HG03280 (cell line): ENCODE measurements at regions not wholly inside any gene's neighbourhood (a gene's known extent, or its start where the extent isn't known, plus 50 kb on each side); places are given as distances from the start of the nearest gene placed in this dataset.

Experiments
- ATAC-seq: cut with Tn5 transposase; IDR thresholded peaks from one replicate; pipeline ENCODE4 v1.9.1; 2021; ENCODE audit warnings: mild to moderate bottlenecking, moderate library complexity; ENCODE audit not compliant: unreplicated experiment

DNA sequence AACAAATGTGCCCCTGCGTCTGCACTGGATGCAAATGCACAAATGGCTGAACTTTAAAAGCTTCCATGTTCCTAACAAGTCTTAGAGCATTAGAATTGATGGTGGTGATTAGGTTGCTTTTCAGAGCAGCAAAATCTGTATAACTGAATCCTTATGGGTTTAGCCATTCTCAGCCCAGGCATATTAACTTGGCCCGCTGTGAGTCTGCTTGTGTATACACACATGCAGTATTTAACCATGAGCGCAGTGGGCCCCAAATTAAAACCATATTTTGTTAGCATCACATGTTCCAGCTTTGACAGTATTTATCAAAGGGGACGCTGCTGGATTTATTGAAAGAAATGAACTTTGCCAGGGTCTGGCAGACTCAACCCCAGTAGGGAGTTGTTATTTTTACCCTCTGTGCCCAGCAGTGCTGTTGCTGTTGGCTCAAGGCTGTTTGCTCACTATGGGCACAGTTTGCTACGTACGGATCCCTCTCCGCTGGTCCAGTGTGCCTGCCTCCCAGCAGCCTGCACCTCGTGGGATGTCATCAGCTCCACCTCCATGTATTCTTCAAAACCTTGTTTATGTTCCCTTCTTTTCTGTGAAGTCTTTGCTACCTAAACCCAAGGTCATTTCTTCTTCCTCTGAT lies 144.7 kb downstream of the QRSL1 start:
- ATAC-seq = no peak

DNA sequence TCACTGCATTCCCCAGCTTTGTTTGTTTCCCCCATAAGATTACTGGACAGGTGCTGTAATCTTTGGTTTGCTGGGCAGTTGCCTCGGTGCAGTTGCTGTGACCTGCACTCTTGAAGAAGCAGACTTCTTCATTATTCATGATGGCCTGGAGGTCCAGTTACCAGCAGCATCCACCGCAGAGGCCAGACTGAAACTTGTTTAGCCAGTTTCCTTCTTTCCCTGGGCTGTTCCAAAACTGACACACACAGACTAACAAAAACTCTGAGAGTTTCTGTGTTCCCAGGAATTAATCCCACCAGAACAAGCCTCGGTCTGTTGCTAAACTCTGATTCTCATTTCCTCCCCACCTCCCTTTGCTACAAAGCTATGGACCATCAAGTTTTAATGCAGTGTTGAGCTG lies 144.1 kb downstream of the QRSL1 start:
- no peak for ATAC-seq

GRCh38 chr6:106772270-106773142 lies 143.1 kb downstream of the QRSL1 start:
- no peak for ATAC-seq

DNA sequence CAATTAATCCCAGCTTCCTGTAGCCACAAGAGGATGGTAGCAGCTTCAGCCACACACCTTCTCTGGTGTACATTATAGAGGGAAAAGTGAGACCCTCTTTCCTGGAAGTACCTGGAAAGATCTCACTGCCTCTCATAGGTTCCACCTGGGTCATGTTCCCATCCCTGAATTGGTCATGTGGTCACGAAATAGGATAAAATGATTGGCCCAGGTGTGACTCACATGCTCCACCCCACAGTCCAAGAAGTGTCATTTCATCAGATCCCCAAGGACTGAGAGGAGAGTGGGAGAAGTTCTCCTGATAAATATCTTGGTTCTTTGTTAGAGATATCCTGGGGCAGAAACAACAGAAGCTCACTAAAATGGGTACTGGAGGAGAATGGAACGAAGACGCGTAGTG lies 142.4 kb downstream of the QRSL1 start:
- ATAC-seq = no peak

DNA sequence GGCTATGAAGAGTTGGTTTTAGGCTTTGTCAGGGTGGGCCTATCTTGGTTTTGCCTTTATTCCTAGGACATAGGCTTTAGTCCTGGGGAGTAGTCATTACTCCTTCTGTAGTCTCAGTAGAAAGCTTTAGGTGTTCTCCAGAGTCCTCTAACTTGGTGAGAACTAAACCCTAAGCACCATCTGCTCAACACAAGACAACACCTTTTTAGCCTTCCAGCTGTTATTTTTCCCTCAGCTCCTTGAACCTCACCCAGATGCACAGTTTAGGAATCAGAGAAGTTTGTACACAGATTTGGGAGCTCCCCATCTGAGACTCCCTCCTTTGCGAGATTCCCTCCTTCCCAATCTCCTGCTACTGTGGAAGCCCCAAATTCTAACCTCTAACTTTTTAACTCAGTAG lies 141.3 kb downstream of the QRSL1 start:
- ATAC-seq = no peak

- no peak for ATAC-seq
Observed at GRCh38 chr6:106770081-106770480, 140.7 kb downstream of the QRSL1 start.

GRCh38 chr6:106767271-106767670 lies 137.9 kb downstream of the QRSL1 start:
- ATAC-seq = no peak

GRCh38 chr6:106766201-106766600 lies 136.8 kb downstream of the QRSL1 start:
- ATAC-seq = no peak

DNA sequence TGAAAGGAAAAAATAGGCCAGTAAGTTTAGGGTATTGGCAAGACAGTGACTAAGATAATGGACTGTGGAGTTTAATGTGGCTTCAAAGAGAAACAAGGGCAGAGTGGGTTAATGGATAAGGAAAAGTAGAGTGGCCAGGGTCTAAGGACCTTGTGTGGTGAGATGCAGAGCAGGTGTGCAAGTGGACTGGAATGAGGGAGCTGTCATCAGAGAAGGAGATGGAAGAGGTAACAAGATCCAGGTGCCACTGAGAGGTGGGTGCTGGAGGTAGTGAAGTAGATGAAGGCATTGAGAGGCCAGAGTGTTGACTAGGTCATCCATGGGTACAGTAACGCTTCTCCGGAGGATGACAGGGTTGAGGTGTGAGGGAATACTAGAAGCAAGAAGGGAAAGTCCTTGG lies 136.1 kb downstream of the QRSL1 start:
- no peak for ATAC-seq

GRCh38 chr6:106764353-106764980 lies 135.1 kb downstream of the QRSL1 start:
- no peak for ATAC-seq

GRCh38 chr6:106763361-106763760 lies 134.0 kb downstream of the QRSL1 start:
- no peak for ATAC-seq

- ATAC-seq = no peak
Observed at GRCh38 chr6:106761160-106761559, 131.8 kb downstream of the QRSL1 start.

- no peak for ATAC-seq
Observed at GRCh38 chr6:106759112-106759511, 129.7 kb downstream of the QRSL1 start.

- ATAC-seq = no peak
Observed at GRCh38 chr6:106757722-106758467, 128.5 kb downstream of the QRSL1 start.

DNA sequence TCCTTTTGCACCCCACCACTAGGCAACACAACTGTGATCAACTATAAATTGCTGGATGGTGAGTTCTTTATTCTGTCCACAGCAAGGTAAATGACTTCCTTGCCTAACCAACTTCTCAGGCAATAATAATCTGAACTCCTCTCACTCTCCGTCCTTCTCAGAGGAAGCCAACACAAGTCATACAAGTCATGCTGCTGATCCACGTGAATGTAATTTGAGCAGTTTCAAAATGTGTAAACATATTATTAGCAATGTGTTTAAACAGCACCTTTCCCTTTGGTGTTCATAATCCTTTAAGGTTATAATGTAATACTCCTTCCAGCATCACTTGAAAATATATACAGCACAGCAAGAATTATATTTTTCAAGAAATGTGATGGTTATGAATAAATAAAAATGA lies 127.9 kb downstream of the QRSL1 start:
- no peak for ATAC-seq

DNA sequence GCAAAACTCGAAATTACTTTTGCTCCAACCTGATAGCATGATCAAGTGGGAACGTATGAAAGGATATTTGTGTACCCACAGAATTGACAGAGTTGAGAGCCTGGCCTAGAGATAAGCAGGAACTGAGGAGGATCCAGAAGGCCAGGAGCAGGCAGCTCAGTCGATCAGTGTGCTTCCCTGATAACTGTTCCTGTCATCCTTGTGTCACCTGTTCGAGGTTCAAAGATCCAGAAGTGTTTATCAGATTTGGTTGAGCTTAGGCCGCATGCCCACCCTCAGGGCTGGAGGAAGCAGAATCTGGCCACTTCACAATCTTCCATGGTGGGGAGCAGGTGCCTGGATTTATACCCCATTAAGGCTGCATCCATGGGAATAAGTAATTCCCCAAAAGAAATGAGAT lies 124.8 kb downstream of the QRSL1 start:
- no peak for ATAC-seq

GRCh38 chr6:106752641-106753040 lies 123.3 kb downstream of the QRSL1 start:
- ATAC-seq = no peak

DNA sequence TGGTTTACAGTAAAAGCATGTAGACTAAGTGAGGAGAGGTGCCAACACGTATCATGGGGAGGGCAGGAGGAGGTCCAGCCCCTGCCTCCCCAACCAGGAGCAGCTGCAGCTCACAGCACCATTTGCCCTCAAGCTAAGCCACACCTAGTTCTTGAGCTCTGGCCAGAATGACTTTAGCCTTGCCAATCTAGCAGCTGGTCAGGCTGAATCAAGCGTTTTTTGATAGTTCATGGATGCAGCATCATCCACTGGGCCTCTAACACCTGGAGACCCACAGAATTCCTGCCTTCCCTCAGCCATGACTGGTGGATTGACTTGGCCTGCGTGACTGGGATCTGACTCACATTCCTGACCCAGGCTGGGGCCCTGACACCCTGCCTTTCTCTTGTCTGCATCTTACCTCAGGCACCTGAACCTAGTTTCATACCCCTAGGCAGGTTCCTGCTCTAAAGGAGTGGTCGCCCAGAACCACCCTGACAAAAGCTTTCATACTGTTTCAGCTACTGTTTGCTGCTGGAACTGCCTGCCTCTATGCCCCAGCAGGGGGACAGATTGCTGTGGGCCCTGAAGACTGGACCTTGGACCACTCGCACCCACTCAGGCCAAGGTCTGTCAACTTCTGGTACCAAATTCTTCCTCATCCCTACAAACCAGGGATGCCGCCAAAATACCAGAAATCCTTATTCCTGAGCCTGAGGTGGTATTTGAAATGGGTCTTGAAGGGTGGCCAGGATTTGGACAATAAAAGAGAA lies 122.3 kb downstream of the QRSL1 start:
- no peak for ATAC-seq

- ATAC-seq = no peak
Observed at GRCh38 chr6:106750946-106751345, 121.6 kb downstream of the QRSL1 start.

DNA sequence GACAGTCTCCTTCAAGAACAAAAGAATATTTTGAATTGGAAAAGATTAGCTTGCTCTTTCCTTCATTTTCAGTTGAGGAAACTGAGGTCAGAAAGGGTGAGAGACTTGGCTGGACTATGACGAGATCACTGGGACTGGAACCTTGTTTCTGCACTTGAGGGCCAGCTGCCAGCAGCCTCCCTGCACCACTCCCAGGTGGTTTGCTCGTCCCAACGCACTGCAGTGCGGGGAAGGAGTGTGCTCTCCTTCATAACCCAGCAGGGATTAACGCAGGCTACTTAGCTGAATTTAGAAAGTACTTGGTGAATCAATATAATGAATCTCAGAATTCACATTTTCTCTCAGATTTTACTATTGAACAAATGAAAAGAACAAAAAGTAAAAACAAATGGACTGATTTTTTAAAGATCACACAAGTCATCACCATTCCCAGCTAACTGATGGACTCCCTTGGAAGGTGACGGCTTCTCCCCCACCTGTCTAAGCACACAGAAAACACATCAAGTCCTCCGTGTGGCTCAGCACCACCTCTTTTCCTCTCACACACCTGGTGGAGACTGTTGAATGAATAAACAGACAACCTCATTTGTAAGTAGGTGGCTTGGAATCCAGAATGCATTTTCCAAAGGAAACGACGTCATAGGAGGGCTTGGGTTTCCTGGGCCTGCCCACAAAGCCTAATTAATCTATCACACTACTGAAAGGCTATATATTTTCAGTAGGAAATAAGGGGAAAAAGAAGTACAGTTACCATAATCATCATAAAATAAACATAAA lies 121.0 kb downstream of the QRSL1 start:
- no peak for ATAC-seq
